ENCODE measurements at regions not wholly inside any gene's neighbourhood (a gene's known extent, or its start where the extent isn't known, plus 50 kb on each side); places are given as distances from the start of the nearest gene placed in this dataset.
"Not testable (repeated sequence)": the region's sequence is repeated elsewhere in the genome, so short reads cannot be mapped to it uniquely, and the experiment has no call there.

DNA sequence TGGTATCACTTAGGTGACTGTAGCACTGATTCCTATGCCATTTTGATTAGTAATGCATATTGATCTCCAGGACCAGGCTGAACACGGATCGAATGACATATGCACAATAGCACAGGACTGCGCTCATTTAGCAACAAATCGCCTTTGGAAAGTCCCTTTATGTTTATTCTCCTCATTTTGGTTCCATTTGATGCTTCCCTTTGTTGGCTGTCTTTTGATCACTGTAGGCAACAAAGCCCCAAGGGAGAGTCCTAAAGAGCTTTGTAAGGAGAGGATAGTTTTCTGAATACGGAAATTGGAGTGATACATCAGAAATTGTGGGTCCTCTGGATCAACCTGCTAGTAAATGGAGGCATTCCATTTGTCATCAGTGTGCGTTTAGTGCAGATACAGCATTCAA lies 1111.4 kb downstream of the SORCS1 start:
- no peak for DNase-seq (ENCODE audit: low read depth)
- in situ Hi-C loops (cut with HindIII; ENCODE audit: low pct_unique_long_range_greater_than_20kb, low sequenced_read_pairs) = no loop called here

DNA sequence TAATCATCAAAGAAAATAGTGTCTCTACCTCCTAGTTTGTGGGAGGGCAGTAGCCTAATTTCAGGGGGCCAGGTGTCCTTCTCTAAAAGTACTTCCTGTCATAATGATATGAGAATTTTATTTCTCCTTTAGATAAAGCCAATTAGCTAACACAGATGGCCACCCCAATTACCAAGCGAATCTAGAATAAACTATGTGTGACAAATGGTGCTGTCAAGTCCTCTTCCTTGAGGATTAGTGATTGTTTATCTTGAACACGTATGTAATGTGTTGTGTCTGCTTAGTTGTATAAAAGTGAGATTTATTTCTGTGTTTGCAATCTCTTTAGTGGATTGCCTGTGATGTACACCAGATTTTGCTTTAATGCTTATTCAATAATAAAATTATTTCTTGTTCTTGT lies 1120.0 kb downstream of the SORCS1 start:
- in situ Hi-C loops (cut with HindIII; ENCODE audit: low pct_unique_long_range_greater_than_20kb, low sequenced_read_pairs) = no loop called here
- DNase-seq (ENCODE audit: low read depth) = no peak

DNA sequence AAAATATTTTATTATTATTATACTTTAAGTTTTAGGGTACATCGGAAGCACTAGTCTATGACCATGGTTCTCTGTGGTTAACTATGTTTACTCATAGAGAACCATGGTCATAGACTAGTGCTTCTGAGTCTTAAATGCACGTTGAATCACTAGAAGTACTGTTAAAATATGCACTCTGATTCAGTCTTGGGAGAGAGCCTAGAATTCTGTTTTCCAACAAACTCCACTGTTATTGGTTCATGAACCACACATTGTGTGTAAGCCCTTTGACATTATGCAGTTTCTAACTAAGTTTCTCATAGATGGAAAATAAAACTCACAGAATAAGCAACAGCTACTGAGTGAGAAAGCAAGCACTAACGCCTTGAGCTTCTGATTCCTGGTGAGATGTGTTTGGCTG lies 1120.6 kb downstream of the SORCS1 start:
- peak; percentile 27 for DNase-seq (ENCODE audit: low read depth)
- in situ Hi-C loops (cut with HindIII; ENCODE audit: low pct_unique_long_range_greater_than_20kb, low sequenced_read_pairs) = no loop called here

DNA sequence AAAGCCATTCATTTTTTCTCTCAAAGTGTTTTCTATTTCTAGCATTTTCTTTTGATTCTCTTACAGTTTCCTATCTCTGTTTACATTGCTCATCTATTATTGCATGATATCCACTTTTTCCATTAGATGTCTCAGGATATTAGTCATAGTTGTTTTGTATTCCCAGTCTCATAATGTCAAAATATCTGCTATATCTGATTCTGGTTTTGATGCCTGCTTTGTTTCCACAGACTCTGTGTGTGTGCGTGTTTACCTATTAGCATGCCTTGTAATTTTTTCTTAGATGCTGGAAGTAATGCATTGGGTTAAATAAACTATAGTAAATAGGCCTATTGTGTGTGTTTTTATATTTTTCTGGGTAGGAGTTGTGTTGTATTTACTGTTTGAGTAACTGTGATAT lies 1126.3 kb downstream of the SORCS1 start:
- in situ Hi-C loops (cut with HindIII; ENCODE audit: low pct_unique_long_range_greater_than_20kb, low sequenced_read_pairs) = no loop called here
- no peak for DNase-seq (ENCODE audit: low read depth)

DNA sequence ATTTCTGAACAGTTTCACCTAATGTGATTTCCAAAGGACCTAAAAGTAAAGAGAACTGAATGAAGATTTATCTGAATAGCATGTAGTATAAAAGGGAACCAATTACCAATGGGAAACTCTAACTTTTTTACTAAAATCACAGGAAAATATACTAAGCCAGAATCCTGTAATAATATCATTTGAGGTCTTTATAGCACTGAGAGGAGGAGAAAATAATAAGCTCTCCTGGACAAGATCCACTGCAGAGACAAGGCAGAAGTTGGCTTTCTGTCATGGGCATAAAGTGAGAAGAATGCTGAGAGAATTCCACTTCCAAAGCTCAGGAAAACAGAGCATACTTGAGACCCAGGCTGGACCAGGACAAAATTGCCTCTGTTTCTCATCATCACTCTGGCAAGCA lies 1131.4 kb downstream of the SORCS1 start:
- in situ Hi-C loops (cut with HindIII; ENCODE audit: low pct_unique_long_range_greater_than_20kb, low sequenced_read_pairs) = no loop called here
- DNase-seq (ENCODE audit: low read depth) = no peak

DNA sequence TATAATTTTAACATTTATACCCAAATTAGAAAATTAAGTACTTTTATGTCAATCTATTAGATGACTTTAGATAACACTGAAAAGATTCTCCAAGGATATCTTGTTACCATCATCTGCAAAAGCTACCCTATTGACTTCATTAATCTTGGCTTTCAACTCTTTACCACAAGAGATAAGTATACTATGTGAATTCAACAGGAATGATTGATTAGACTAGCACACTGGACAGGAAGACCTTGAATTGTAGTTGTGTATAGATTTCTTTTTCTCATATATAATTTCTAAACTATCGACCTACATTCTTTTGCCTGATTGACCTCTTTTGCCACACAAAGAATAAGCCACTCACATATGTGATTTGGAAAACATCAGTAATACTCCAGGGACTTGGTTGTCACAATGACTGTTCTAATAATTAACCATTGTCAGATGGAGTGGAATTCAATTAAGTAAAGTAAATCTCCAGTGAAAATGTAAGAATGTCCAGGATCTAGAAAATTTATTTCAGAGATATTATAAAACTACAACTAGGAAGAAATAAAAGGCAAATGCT lies 1132.0 kb downstream of the SORCS1 start:
- in situ Hi-C loops (cut with HindIII; ENCODE audit: low pct_unique_long_range_greater_than_20kb, low sequenced_read_pairs) = no loop called here
- no peak for DNase-seq (ENCODE audit: low read depth)

DNA sequence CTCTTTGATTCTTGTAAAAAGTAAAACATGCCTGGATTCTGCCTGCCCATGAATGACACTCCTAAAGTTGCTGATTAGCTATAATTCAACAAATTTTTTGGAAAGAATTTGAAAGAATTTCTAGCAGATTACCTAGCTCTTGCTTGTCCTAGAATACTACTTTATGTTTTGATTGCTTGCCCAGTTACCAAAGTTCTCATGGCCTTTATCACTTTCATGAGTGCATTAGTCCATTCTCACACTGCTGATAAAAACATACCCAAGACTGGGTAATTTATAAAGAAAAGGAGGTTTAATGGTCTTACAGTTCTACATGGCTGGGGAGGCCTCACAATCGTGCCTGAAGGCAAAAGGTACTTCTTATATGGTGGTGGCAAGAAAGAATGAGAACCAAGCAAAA lies 1137.3 kb downstream of the SORCS1 start:
- DNase-seq (ENCODE audit: low read depth) = no peak
- in situ Hi-C loops (cut with HindIII; ENCODE audit: low pct_unique_long_range_greater_than_20kb, low sequenced_read_pairs) = no loop called here

DNA sequence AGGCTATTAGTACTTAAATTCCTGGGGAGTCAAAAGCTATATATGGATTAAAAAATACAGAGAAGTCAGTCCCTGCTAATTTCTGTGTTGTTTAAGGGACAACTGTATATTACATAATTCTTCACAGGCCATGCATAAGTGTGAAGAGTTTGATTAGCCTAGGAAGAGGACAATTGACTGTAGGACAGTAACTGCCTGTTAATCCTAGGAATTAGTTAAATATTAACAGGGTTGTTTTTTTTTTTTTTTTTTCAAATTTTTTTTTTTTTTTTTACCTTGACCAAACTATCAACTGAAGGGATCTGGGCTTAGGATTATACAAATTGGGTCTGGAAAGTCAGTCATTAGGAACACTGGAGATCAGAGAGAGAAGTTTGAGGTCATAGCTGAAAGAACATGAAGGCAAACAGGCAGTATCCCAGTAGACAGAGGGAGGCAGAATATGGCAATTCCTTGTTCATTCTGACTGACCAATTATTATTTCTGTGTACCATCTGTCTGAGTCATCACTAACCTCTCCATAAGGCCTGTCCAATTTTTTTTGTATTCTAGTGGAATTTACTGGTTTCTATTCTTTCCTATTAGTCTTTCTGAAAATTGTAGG lies 1139.2 kb downstream of the SORCS1 start:
- in situ Hi-C loops (cut with HindIII; ENCODE audit: low pct_unique_long_range_greater_than_20kb, low sequenced_read_pairs) = no loop called here

DNA sequence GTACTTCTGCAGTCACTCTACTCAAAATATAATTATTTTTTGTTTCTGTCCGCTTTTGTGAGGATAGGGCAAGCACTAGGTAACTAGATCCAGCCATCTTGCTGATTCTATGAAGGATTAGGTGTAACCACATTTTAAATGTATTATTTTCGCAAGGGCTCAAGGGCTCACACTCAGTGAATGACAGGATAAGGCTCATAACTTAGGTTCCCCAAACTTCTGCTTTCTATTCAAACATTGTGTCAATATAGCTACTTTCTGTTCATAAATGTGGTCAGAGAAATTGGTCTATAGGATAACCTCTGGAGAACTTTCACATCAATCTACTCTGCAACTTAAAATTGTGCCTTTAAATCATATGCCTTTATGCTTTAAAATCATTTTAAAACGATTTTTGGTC lies 1141.2 kb downstream of the SORCS1 start:
- no peak for DNase-seq (ENCODE audit: low read depth)
- in situ Hi-C loops (cut with HindIII; ENCODE audit: low pct_unique_long_range_greater_than_20kb, low sequenced_read_pairs) = no loop called here

More for the DNA sequence above, 1139.2 kb downstream of the SORCS1 start:
- DNase-seq (ENCODE audit: low read depth) = peak; percentile 6

DNA sequence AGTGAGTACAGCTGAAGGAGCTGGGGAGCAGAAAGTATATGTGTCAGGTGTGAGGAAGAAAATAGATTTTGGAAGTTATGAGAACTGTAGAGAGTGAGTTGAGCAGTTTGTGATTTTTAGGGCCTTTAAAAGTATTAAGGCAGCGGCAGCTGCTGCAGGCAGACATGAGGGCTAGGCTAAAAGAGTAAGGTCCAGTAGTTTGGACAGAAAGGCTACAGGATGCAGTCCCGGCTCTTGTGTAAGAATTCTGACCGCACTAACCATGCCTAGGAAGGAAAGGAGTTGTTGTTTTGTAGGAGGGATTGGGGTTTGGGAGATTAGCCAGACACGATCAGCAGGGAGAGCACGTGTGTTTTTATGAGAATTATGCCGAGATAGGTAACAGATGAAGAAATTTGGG lies 1144.9 kb downstream of the SORCS1 start:
- in situ Hi-C loops (cut with HindIII; ENCODE audit: low pct_unique_long_range_greater_than_20kb, low sequenced_read_pairs); DNase-seq (ENCODE audit: low read depth): not testable (repeated sequence)

DNA sequence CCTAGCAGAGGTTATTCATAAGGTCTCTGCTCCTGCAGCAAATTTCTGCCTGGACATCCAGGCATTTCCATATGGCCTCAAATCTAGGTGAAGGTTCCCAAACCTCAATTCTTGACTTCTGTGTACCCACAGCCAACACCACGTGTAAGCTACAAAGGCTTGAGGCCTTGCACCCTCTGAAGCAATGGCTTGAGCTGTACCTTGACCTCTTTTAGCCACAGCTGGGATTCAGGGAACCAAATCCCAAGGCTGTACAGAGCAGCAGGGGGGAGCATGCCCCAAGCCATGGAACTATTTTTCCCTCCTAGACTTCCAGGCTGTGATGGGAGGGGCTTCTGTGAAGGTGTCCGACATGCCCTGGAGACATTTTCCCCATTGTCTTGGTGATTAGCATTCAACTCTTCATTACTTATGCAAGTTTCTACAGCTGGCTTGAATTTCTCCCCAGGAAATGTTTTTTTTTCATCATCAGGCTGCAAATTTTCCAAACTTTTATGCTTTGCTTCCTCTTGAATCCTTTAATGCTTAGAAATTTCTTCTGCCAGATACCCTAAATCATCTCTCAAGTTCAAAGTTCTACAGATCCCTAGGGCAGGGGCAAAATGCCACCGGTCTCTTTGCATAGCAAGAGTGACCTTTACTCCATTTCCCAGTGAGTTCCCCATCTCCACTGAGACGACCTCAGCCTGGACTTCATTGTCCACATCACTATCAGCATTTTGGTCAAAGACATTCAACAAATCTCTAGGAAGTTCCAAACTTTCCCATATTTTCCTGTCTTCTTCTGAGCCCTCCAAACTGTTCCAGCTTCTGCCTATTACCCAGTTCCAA lies 1148.9 kb downstream of the SORCS1 start:
- in situ Hi-C loops (cut with HindIII; ENCODE audit: low pct_unique_long_range_greater_than_20kb, low sequenced_read_pairs); DNase-seq (ENCODE audit: low read depth): not testable (repeated sequence)

DNA sequence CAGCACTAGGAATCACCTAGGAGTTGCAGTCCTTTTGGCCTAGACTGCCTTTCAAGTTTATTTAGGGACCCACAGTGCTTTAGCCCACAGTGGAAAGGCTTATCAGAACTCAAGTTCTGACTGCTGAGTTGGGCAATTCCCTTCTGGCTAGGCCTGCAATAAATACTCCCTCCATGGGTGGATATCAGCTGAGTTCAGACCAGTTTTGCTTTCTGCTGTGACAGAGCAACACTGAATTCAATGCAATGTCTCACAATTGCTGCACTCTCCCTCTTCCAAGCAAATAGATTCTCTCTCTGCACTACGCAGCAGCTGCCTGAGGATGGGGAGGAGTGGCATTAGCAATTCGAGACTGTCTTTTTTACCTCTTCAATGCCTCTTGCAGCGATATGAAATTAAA lies 1153.3 kb downstream of the SORCS1 start:
- no peak for DNase-seq (ENCODE audit: low read depth)
- in situ Hi-C loops (cut with HindIII; ENCODE audit: low pct_unique_long_range_greater_than_20kb, low sequenced_read_pairs) = no loop called here

DNA sequence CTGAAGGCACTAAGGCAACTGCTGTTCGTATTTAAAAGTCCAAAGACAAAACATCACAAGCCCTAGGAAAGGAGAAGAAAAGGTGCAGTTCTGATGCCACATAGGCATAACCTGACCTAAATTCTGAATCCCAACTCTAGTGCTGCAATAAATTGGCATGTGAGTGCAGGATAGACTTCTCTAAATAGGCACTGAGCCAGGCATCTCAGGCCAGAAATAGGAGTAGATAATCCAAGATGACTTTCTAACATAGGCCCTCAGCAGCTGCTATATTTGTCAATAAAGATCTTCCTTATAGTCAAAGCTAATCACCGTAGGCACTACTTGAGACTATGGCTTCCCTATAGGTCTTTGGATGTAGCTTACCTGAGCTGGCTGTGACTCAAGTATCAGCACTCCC lies 1163.8 kb downstream of the SORCS1 start:
- no peak for DNase-seq (ENCODE audit: low read depth)
- in situ Hi-C loops (cut with HindIII; ENCODE audit: low pct_unique_long_range_greater_than_20kb, low sequenced_read_pairs) = no loop called here

DNA sequence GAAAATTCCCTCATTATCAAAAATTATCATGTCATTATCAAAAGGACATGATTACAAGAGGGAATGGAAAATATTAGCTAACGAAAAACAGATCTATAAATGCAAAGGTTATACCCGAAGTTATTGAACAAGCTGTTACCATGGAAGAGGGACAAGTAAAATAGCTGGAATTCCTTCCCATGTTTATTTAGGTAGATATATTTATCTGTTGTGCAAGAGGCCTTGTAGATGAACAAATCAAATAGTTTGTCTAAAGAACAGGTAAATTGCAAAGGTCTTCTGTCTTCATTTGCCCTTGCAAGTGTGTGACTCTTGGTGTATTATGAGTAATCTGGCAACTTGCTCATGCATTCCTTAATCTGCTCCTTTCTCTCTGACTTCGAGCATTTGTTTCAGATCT lies 1170.9 kb downstream of the SORCS1 start:
- no peak for DNase-seq (ENCODE audit: low read depth)
- in situ Hi-C loops (cut with HindIII; ENCODE audit: low pct_unique_long_range_greater_than_20kb, low sequenced_read_pairs) = no loop called here

DNA sequence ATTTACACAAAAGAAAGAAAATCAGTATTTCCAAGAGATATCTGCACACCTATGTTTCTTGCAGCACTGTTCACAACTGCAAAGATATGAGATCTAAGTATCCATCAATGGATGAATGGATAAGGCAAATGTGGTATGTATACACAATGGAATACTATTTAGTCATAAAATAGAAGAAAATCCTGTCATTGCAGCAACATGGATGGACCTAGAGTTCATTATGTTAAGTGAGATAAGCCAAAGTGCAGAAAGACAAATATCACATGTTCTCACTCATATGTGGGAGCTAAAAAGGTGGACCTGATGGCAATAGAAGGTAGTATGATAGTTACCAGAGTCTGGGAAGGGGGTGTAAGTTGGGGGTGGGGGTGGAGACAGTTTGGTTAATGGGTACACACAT lies 1171.6 kb downstream of the SORCS1 start:
- no peak for DNase-seq (ENCODE audit: low read depth)
- in situ Hi-C loops (cut with HindIII; ENCODE audit: low pct_unique_long_range_greater_than_20kb, low sequenced_read_pairs) = no loop called here

DNA sequence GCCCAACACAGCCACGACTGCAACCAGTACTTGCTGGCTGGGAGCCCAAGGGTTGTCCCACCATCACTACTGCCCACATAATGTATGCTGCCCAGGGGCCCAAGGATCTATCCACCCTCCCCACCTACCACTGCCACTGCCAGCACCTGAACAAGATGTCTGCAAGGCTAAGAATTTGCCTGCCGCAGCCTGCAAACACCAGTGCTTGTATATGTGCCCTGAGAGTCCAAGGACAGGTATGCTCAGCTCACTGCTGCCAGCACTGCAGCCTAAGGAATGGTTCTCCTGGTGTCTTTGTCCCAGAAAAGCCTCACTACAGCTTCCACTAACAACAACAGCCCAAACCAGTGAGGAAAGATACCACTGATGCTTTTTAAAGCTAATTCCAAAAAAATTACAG lies 1174.0 kb downstream of the SORCS1 start:
- in situ Hi-C loops (cut with HindIII; ENCODE audit: low pct_unique_long_range_greater_than_20kb, low sequenced_read_pairs) = no loop called here
- no peak for DNase-seq (ENCODE audit: low read depth)

DNA sequence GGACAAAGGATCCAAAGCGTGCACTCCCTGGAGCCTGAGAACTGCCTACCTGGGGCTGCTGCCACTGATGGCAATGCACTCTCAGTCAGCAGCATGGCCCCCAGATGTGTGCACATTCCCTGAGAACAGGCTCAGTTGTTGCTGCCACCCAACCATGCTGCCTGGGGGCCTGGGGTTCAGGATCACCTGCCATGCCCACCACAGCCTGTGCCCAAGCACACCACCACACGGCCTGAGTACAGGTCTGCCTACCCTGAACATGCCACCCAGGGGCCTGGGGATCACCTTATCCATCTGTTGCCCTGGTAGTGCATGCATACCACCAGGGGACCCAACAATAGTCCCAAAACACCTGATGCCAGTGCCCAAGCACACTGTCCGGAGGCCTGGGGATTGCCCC lies 1174.5 kb downstream of the SORCS1 start:
- in situ Hi-C loops (cut with HindIII; ENCODE audit: low pct_unique_long_range_greater_than_20kb, low sequenced_read_pairs) = no loop called here
- no peak for DNase-seq (ENCODE audit: low read depth)

DNA sequence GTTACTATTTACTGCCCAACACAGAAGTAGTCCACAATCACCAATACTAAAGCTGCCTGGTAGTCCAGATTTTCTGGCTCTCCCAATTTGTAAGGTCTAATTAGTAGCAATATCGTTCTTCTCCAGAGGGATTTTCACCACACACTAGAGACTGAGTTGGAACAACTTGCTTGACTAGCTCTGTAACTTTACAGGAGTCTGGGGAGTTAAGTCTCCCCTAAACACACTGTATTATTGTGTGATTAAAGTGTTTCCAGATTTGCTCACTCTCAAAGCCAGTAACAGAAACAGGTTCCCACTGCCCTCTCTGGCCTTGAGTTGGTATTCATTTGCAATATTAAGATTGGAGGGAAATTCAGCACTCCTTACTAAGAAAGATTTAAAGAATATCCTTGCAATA lies 1175.7 kb downstream of the SORCS1 start:
- no peak for DNase-seq (ENCODE audit: low read depth)
- in situ Hi-C loops (cut with HindIII; ENCODE audit: low pct_unique_long_range_greater_than_20kb, low sequenced_read_pairs) = no loop called here

DNA sequence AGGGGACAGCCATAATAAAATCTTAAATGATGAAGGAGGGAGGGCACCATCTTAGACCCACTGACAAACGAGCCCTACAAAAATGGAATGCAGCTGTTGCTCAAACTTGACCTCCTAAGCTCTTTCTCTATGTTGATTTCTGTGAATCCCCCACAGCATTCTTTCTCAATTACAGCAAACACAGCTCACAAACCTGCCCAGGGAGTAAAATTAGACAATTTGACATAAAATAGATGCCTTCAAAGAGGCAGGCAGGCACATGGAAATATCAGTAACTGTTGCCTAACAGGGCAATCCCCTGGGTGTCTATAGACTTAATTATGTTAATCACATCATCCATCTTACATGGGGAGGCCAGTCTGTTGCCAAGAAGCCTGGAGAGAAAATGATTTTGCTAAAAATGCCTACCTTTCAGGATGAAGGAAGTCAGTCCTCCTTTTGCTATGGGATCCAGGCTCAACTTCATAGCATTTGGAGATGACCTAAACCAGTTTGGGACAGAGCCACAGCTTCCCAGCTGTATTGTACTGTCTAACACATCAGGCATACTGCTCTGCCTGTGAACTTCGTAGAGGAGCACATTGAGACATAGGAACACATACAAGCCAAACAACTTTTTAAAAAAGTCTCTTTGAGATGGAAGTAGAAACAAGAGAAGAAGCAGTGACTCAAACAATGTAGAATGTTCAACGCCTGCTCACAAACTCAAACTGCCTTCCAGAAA lies 1177.4 kb downstream of the SORCS1 start:
- in situ Hi-C loops (cut with HindIII; ENCODE audit: low pct_unique_long_range_greater_than_20kb, low sequenced_read_pairs) = no loop called here
- DNase-seq (ENCODE audit: low read depth) = no peak

Measured in Caki2 (cell line).